HCT116 (cell line): ENCODE measurements at regions not wholly inside any gene's neighbourhood (a gene's known extent, or its start where the extent isn't known, plus 50 kb on each side); places are given as distances from the start of the nearest gene placed in this dataset.

ENCODE experiments used
- ATAC-seq: fragments of 200-7000 bp; cut with Tn5 transposase; 2 replicates; pipeline ENCODE4 v1.9.1; 2020; ENCODE audit warnings: mild to moderate bottlenecking, moderate library complexity
- BruUV-seq: library from RNA; stranded (reverse); fragments of 400-500 nt; replicated peaks from 2 replicates; lab custom pipeline; 2021; lab: Mats Ljungman, UMichigan
- CTCF ChIA-PET: fragments of 300-600 bp; sonication (Branson Sonifier 250); formaldehyde crosslinking; loops from one replicate; lab custom pipeline; 2021; ENCODE audit warnings: antibody characterized with exemption; lab: Charles Lee
- POLR2A ChIA-PET: fragments of 300-600, 350-600 bp; sonication (Branson Sonifier 250); formaldehyde crosslinking; loops from one replicate; lab custom pipeline; 2021; ENCODE audit warnings: antibody characterized with exemption; lab: Charles Lee
- RAD21 ChIA-PET, 2 experiments: fragments of 300-600 bp; sonication (Branson Sonifier 250); formaldehyde crosslinking; loops; one replicate each; lab custom pipeline; 2023; ENCODE audit warnings: low total read pairs in 2 of 2; ENCODE audit not compliant: uncharacterized antibody in 2 of 2, unreplicated experiment in 2 of 2, low non-redundant PET in 1 of 2; lab: Charles Lee
- DNase-seq: peaks from one replicate; pipeline ENCODE4 v3.0.0-alpha.2; 2010; ENCODE audit warnings: low read depth, low spot score
- H2AFZ ChIP-seq: fragments of 200-600 bp; shearing (Covaris generic), sonication (generic); 2 replicates; pipeline ENCODE4 v1.6.1; 2017; ENCODE audit warnings: low read depth, mixed run types, mixed read lengths, antibody characterized with exemption, low read length; ENCODE audit not compliant: poor library complexity, severe bottlenecking
- H3K27ac ChIP-seq: 2 replicates; pipeline ENCODE4 v1.5.1; 2012; ENCODE audit warnings: low read depth, low read length
- H3K27me3 ChIP-seq: fragments of 200-600 bp; sonication (generic); 2 replicates; pipeline ENCODE4 v1.6.1; 2016; ENCODE audit warnings: mixed run types, low read length, mixed read lengths; ENCODE audit not compliant: insufficient read depth
- H3K36me3 ChIP-seq, 2 experiments: fragments of 200-500 bp in 1 of 2; fragments of 200-600 bp in 1 of 2; sonication (Bioruptor generic) in 1 of 2; sonication (generic) in 1 of 2; 2 replicates each; pipeline versions ENCODE4 v1.5.1 to v1.6.1; 2014 to 2016; ENCODE audit warnings: low read length in 2 of 2, inconsistent platforms in 1 of 2, mixed read lengths in 1 of 2, mixed run types in 1 of 2; ENCODE audit not compliant: insufficient read depth in 2 of 2, control insufficient read depth in 1 of 2
- H3K4me1 ChIP-seq, 2 experiments: fragments of 200-600 bp in 1 of 2; sonication (generic) in 1 of 2; 2 replicates each; pipeline versions ENCODE4 v1.5.1 to v1.6.1; 2012 to 2017; ENCODE audit warnings: low read length in 2 of 2, inconsistent platforms in 1 of 2, mild to moderate bottlenecking in 1 of 2, mixed read lengths in 1 of 2, mixed run types in 1 of 2, moderate library complexity in 1 of 2; ENCODE audit not compliant: insufficient read depth in 2 of 2, control insufficient read depth in 1 of 2
- H3K4me2 ChIP-seq: fragments of 200-600 bp; sonication (generic); 2 replicates; pipeline ENCODE4 v1.6.1; 2017; ENCODE audit warnings: mixed run types, low read length, mixed read lengths
- H3K4me3 ChIP-seq, 2 experiments: fragments of 200-600 bp in 1 of 2; sonication (generic) in 1 of 2; replicated peaks in 1 of 2; 2 replicates each; pipeline ENCODE4 v1.5.1; 2011 to 2016; ENCODE audit warnings: low read length in 2 of 2, control low read depth in 1 of 2, low read depth in 1 of 2, mild to moderate bottlenecking in 1 of 2, mixed read lengths in 1 of 2, mixed run types in 1 of 2
- H3K79me2 ChIP-seq: fragments of 200-600 bp; sonication (generic); 2 replicates; pipeline ENCODE4 v1.6.1; 2017; ENCODE audit warnings: mild to moderate bottlenecking, mixed run types, low read length, moderate library complexity, mixed read lengths; ENCODE audit not compliant: insufficient read depth
- H3K9ac ChIP-seq: fragments of 200-600 bp; sonication (generic); 2 replicates; pipeline ENCODE4 v1.6.1; 2016; ENCODE audit warnings: low read length, mixed read lengths
- H3K9me2 ChIP-seq: fragments of 200-600 bp; sonication (generic), shearing (Covaris generic); 2 replicates; pipeline ENCODE4 v1.6.1; 2017; ENCODE audit warnings: mixed run types, mild to moderate bottlenecking, moderate library complexity; ENCODE audit not compliant: insufficient read depth
- H3K9me3 ChIP-seq, 2 experiments: fragments of 200-500 bp in 1 of 2; fragments of 200-600 bp in 1 of 2; sonication (Bioruptor generic) in 1 of 2; sonication (generic) in 1 of 2; 2 replicates each; pipeline ENCODE4 v1.6.1; 2014 to 2017; ENCODE audit warnings: low read length in 2 of 2, mixed read lengths in 2 of 2, inconsistent platforms in 1 of 2, low read depth in 1 of 2, mild to moderate bottlenecking in 1 of 2, mixed run types in 1 of 2, moderate library complexity in 1 of 2; ENCODE audit not compliant: control insufficient read depth in 1 of 2, insufficient read depth in 1 of 2
- H4K20me1 ChIP-seq: fragments of 200-600 bp; sonication (generic), shearing (Covaris generic); 2 replicates; pipeline ENCODE4 v1.6.1; 2017; ENCODE audit warnings: mixed run types, mild to moderate bottlenecking, moderate library complexity; ENCODE audit not compliant: insufficient read depth
- ATF3 ChIP-seq: IDR thresholded peaks from 2 replicates; pipeline ENCODE4 v1.6.1; 2012
- CBX3 ChIP-seq: IDR thresholded peaks from 2 replicates; pipeline ENCODE4 v1.6.1; 2012; ENCODE audit warnings: low read depth
- CTCF ChIP-seq, 3 experiments: fragments of 200-600 bp in 1 of 3; sonication (generic) in 1 of 3; IDR thresholded peaks in 2 of 3; conservative IDR thresholded peaks in 1 of 3; 2 replicates each; pipeline ENCODE4 v1.5.1; 2012 to 2017; ENCODE audit warnings: low read depth in 2 of 3, low read length in 2 of 3, antibody characterized with exemption in 1 of 3, borderline replicate concordance in 1 of 3, control low read depth in 1 of 3, mild to moderate bottlenecking in 1 of 3, mixed read lengths in 1 of 3, mixed run types in 1 of 3, moderate library complexity in 1 of 3; ENCODE audit not compliant: insufficient read depth in 1 of 3
- ELF1 ChIP-seq: IDR thresholded peaks from 2 replicates; pipeline ENCODE4 v1.6.1; 2012; ENCODE audit warnings: low read depth, borderline replicate concordance
- FOSL1 ChIP-seq: IDR thresholded peaks from 2 replicates; pipeline ENCODE4 v1.6.1; 2012; ENCODE audit warnings: low read depth
- JUND ChIP-seq: IDR thresholded peaks from 2 replicates; pipeline ENCODE4 v1.6.1; 2012
- MAX ChIP-seq: IDR thresholded peaks from 2 replicates; pipeline ENCODE4 v1.6.1; 2012
- POLR2A ChIP-seq: IDR thresholded peaks from 2 replicates; pipeline ENCODE4 v1.7.0; 2011; ENCODE audit warnings: borderline replicate concordance; ENCODE audit not compliant: insufficient read depth, insufficient read length; ENCODE audit errors: extremely low read depth
- RAD21 ChIP-seq: IDR thresholded peaks from 2 replicates; pipeline ENCODE4 v1.6.1; 2012; ENCODE audit warnings: low read depth, mild to moderate bottlenecking
- REST ChIP-seq: IDR thresholded peaks from 2 replicates; pipeline ENCODE4 v1.6.1; 2012; ENCODE audit warnings: low read depth
- TCF7L2 ChIP-seq: IDR thresholded peaks from 2 replicates; pipeline ENCODE4 v1.7.0; 2011; ENCODE audit warnings: borderline replicate concordance, inconsistent platforms; ENCODE audit not compliant: insufficient read depth, insufficient read length; ENCODE audit errors: extremely low read depth
- ZNF274 ChIP-seq: fragments of 200-500 bp; sonication (Bioruptor generic); IDR thresholded peaks from 2 replicates; pipeline ENCODE4 v1.6.1; 2014; ENCODE audit warnings: mild to moderate bottlenecking, low read depth, low read length, inconsistent platforms
- intact Hi-C: fragments of 100-400 bp; cut with micrococcal nuclease; formaldehyde crosslinking; loops from 2 replicates; pipeline ENCODE4 v1.10.0; 2022

GRCh38 chr14:86787717-86788116 is 1205.3 kb downstream of the GALC start:
- Histone ChIP-seq H3K36me3 (no peaks in the 10 kb centered on the region), H3K27me3 (no peaks in the 10 kb centered on the region), H3K9me3 (peaks cover 6 to 20% of the 10 kb centered on the region in 2 experiments; a peak in 2 of 4 replicates), H3K79me2 (no peaks in the 10 kb centered on the region), H3K27ac (no peak overlapping the region), H3K4me1 (no peaks in the 10 kb centered on the region), H4K20me1 (no peaks in the 10 kb centered on the region), H3K9ac (no peak overlapping the region), H2AFZ (no peak overlapping the region), H3K4me3 (no peak overlapping the region), H3K9me2 (no peaks in the 10 kb centered on the region), H3K4me2 (no peak overlapping the region)
- no TSS peak for BruUV-seq
- ATAC-seq = no peak
- CTCF ChIA-PET = no interaction called here
- TF ChIP-seq ATF3 (no peak), POLR2A (no peak), JUND (no peak), ELF1 (no peak), CBX3 (no peak), CTCF (IDR thresholded peaks at IDR 0.05 in 2 of 3, conservative IDR thresholded peaks at IDR 0.05 in 1 of 3; ENCODE audit: borderline replicate concordance in 1 of 3, insufficient read depth in 1 of 3, low read depth in 2 of 3, low read length in 2 of 3) (no peak), ZNF274 (no peak), FOSL1 (no peak), MAX (no peak), RAD21 (no peak), TCF7L2 (no peak), REST (no peak)
- POLR2A ChIA-PET = no interaction called here
- intact Hi-C loops = no loop called here
- RAD21 ChIA-PET = no interaction called here
- DNase-seq = no peak
